Smooth muscle cell (in vitro differentiated cells): ENCODE measurements at regions not wholly inside any gene's neighbourhood (a gene's known extent, or its start where the extent isn't known, plus 50 kb on each side); places are given as distances from the start of the nearest gene placed in this dataset.

Experiments
- DNase-seq: peaks from one replicate; lab custom pipeline; 2025; ENCODE audit not compliant: unreplicated experiment; lab: John Stamatoyannopoulos, UW
- H2AFZ ChIP-seq: fragments of 200-600 bp; sonication (generic); 2 replicates; pipeline ENCODE4 v1.6.0; 2016; ENCODE audit warnings: antibody characterized with exemption, low read depth, mild to moderate bottlenecking
- H3F3A ChIP-seq: fragments of 200-600 bp; sonication (generic); 2 replicates; pipeline ENCODE4 v1.6.0; 2017; ENCODE audit warnings: antibody characterized with exemption, low read depth
- H3K27ac ChIP-seq: fragments of 200-600 bp; sonication (generic); 2 replicates; pipeline ENCODE4 v1.5.1; 2016; ENCODE audit warnings: low read depth, mild to moderate bottlenecking
- H3K27me3 ChIP-seq: fragments of 200-600 bp; sonication (generic); 2 replicates; pipeline ENCODE4 v1.6.1; 2016; ENCODE audit warnings: low read depth, mild to moderate bottlenecking
- H3K36me3 ChIP-seq: fragments of 200-600 bp; sonication (generic); 2 replicates; pipeline ENCODE4 v1.5.1; 2016; ENCODE audit warnings: low read depth
- H3K4me1 ChIP-seq: fragments of 200-600 bp; sonication (generic); 2 replicates; pipeline ENCODE4 v1.5.1; 2016; ENCODE audit warnings: low read depth
- H3K4me2 ChIP-seq: fragments of 200-600 bp; sonication (generic); 2 replicates; pipeline ENCODE4 v1.6.0; 2016; ENCODE audit warnings: mild to moderate bottlenecking
- H3K4me3 ChIP-seq: fragments of 200-600 bp; sonication (generic); 2 replicates; pipeline ENCODE4 v1.5.1; 2016; ENCODE audit warnings: mild to moderate bottlenecking
- H3K79me2 ChIP-seq: fragments of 200-600 bp; sonication (generic); 2 replicates; pipeline ENCODE4 v1.6.0; 2016; ENCODE audit warnings: low read depth, mild to moderate bottlenecking
- H3K9ac ChIP-seq: fragments of 200-600 bp; sonication (generic); 2 replicates; pipeline ENCODE4 v1.6.0; 2016; ENCODE audit warnings: low read depth
- H3K9me3 ChIP-seq: fragments of 200-600 bp; sonication (generic); replicated peaks from 2 replicates; pipeline ENCODE4 v1.5.1; 2016; ENCODE audit warnings: low read depth
- H4K20me1 ChIP-seq: fragments of 200-600 bp; sonication (generic); 2 replicates; pipeline ENCODE4 v1.6.0; 2016; ENCODE audit warnings: low read depth
- CTCF ChIP-seq: fragments of 200-600 bp; sonication (generic); IDR thresholded peaks from 2 replicates; pipeline ENCODE4 v1.5.1; 2017; ENCODE audit warnings: borderline replicate concordance, mild to moderate bottlenecking, antibody characterized with exemption; ENCODE audit not compliant: insufficient read depth, poor library complexity, severe bottlenecking
- WGBS: methylation state at CpG from one replicate; pipeline ENCODE4 v1.1.7; 2016; ENCODE audit warnings: low lambda C conversion rate; 5-methylcytosine and 5-hydroxymethylcytosine counted together

GRCh38 chr21:35113064-35113463 lies 64.0 kb upstream of the RUNX1 start:
- H3K4me1 ChIP-seq: no peaks in the 10 kb centered on the region
- H3F3A ChIP-seq: no peaks in the 10 kb centered on the region
- H3K9me3 ChIP-seq: no peaks in the 10 kb centered on the region
- DNase-seq: no peak
- WGBS: 35% methylated on average over 2 of the region's 2 CpGs
- H3K27me3 ChIP-seq: no peaks in the 10 kb centered on the region
- H3K36me3 ChIP-seq: no peaks in the 10 kb centered on the region
- no peak overlapping the region for H3K9ac ChIP-seq
- no peaks in the 10 kb centered on the region for H4K20me1 ChIP-seq
- H2AFZ ChIP-seq: peak overlapping the region; percentile 47
- peak overlapping the region; percentile 35 for H3K4me2 ChIP-seq
- no peak for TF ChIP-seq CTCF
- H3K4me3 ChIP-seq: no peak overlapping the region
- H3K27ac ChIP-seq: peak overlapping the region; percentile 4
- no peaks in the 10 kb centered on the region for H3K79me2 ChIP-seq

- no peaks in the 10 kb centered on the region for H3K36me3 ChIP-seq
- H3K9me3 ChIP-seq: no peaks in the 10 kb centered on the region
- 79% methylated on average over 4 of the region's 4 CpGs for WGBS
- no peaks in the 10 kb centered on the region for H3F3A ChIP-seq
- H3K4me1 ChIP-seq: no peaks in the 10 kb centered on the region
- H3K27ac ChIP-seq: no peak overlapping the region
- no peak overlapping the region for H3K4me3 ChIP-seq
- DNase-seq: no peak
- no peaks in the 10 kb centered on the region for H3K79me2 ChIP-seq
- TF ChIP-seq CTCF: no peak
- H3K27me3 ChIP-seq: no peaks in the 10 kb centered on the region
- H4K20me1 ChIP-seq: no peaks in the 10 kb centered on the region
- H2AFZ ChIP-seq: no peak overlapping the region
- H3K9ac ChIP-seq: no peak overlapping the region
- H3K4me2 ChIP-seq: no peak overlapping the region
Observed at GRCh38 chr21:35111321-35111930, 62.3 kb upstream of the RUNX1 start.

- 81% methylated on average over 3 of the region's 3 CpGs for WGBS
- Histone ChIP-seq H3K79me2 (no peaks in the 10 kb centered on the region), H3K27ac (no peak overlapping the region), H3K4me2 (no peak overlapping the region), H3K27me3 (no peaks in the 10 kb centered on the region), H2AFZ (no peak overlapping the region), H3K9me3 (no peaks in the 10 kb centered on the region), H4K20me1 (no peaks in the 10 kb centered on the region), H3K4me1 (no peaks in the 10 kb centered on the region), H3K36me3 (no peaks in the 10 kb centered on the region), H3F3A (no peaks in the 10 kb centered on the region), H3K4me3 (no peak overlapping the region), H3K9ac (no peak overlapping the region)
- DNase-seq: no peak
- no peak for TF ChIP-seq CTCF
Observed at GRCh38 chr21:35108887-35109286, 59.8 kb upstream of the RUNX1 start.

- Histone ChIP-seq H3K27me3 (no peaks in the 10 kb centered on the region), H3K4me2 (no peak overlapping the region), H3K9ac (no peak overlapping the region), H2AFZ (no peak overlapping the region), H3K4me3 (no peak overlapping the region), H3K4me1 (no peaks in the 10 kb centered on the region), H3F3A (no peaks in the 10 kb centered on the region), H4K20me1 (no peaks in the 10 kb centered on the region), H3K79me2 (no peaks in the 10 kb centered on the region), H3K36me3 (no peaks in the 10 kb centered on the region), H3K9me3 (no peaks in the 10 kb centered on the region), H3K27ac (no peak overlapping the region)
- TF ChIP-seq CTCF: no peak
- 82% methylated on average over 6 of the region's 6 CpGs for WGBS
- no peak for DNase-seq
Observed at GRCh38 chr21:35107520-35107919, 58.4 kb upstream of the RUNX1 start.
